ENCODE measurements at regions not wholly inside any gene's neighbourhood (a gene's known extent, or its start where the extent isn't known, plus 50 kb on each side); places are given as distances from the start of the nearest gene placed in this dataset.
"Not testable (repeated sequence)": the region's sequence is repeated elsewhere in the genome, so short reads cannot be mapped to it uniquely, and the experiment has no call there.

GRCh38 chr7:92976931-92977330 lies 140.6 kb upstream of the CDK6 start:
- ATAC-seq (no peak), DNase-seq (ENCODE audit: low spot score) (no peak)

- ATAC-seq (no peak), DNase-seq (ENCODE audit: low spot score) (no peak)
These were observed 137.6 kb upstream of the CDK6 start for GRCh38 chr7:92973974-92974373.

GRCh38 chr7:92973293-92973731 lies 136.9 kb upstream of the CDK6 start:
- ATAC-seq: no peak

GRCh38 chr7:92972441-92972840 lies 136.1 kb upstream of the CDK6 start:
- ATAC-seq: no peak
- DNase-seq (ENCODE audit: low spot score): no peak

More at GRCh38 chr7:92973293-92973731, 136.9 kb upstream of the CDK6 start:
- no peak for DNase-seq (ENCODE audit: low spot score)

GRCh38 chr7:92969061-92969460 lies 132.7 kb upstream of the CDK6 start:
- DNase-seq (ENCODE audit: low spot score) (no peak), ATAC-seq (no peak)

GRCh38 chr7:92968502-92968901 lies 132.1 kb upstream of the CDK6 start:
- no peak for DNase-seq (ENCODE audit: low spot score)
- no peak for ATAC-seq

- ATAC-seq (no peak), DNase-seq (ENCODE audit: low spot score) (no peak)
These were observed 130.9 kb upstream of the CDK6 start for GRCh38 chr7:92967238-92967637.

GRCh38 chr7:92964141-92964540 lies 127.8 kb upstream of the CDK6 start:
- ATAC-seq (no peak), DNase-seq (ENCODE audit: low spot score) (no peak)

GRCh38 chr7:92963566-92963965 lies 127.2 kb upstream of the CDK6 start:
- no peak for DNase-seq (ENCODE audit: low spot score)
- no peak for ATAC-seq

GRCh38 chr7:92961961-92962360 lies 125.6 kb upstream of the CDK6 start:
- DNase-seq (ENCODE audit: low spot score): no peak
- no peak for ATAC-seq

- ATAC-seq (no peak), DNase-seq (ENCODE audit: low spot score) (no peak)
These were observed 120.2 kb upstream of the CDK6 start for GRCh38 chr7:92956575-92956974.

GRCh38 chr7:92955081-92955480 lies 118.7 kb upstream of the CDK6 start:
- no peak for ATAC-seq

GRCh38 chr7:92953657-92954056 lies 117.3 kb upstream of the CDK6 start:
- no peak for DNase-seq (ENCODE audit: low spot score)
- ATAC-seq: no peak

More at GRCh38 chr7:92955081-92955480, 118.7 kb upstream of the CDK6 start:
- no peak for DNase-seq (ENCODE audit: low spot score)

- no peak for DNase-seq (ENCODE audit: low spot score)
These were observed 113.4 kb upstream of the CDK6 start for GRCh38 chr7:92949748-92950147.

GRCh38 chr7:92945840-92946239 lies 109.5 kb upstream of the CDK6 start:
- no peak for ATAC-seq
- DNase-seq (ENCODE audit: low spot score): no peak

More at GRCh38 chr7:92949748-92950147, 113.4 kb upstream of the CDK6 start:
- ATAC-seq: no peak

GRCh38 chr7:92944633-92945032 lies 108.3 kb upstream of the CDK6 start:
- ATAC-seq (no peak), DNase-seq (ENCODE audit: low spot score) (no peak)

GRCh38 chr7:92942706-92943105 lies 106.3 kb upstream of the CDK6 start:
- ATAC-seq; DNase-seq (ENCODE audit: low spot score): not testable (repeated sequence)

- ATAC-seq (no peak), DNase-seq (ENCODE audit: low spot score) (no peak)
These were observed 103.4 kb upstream of the CDK6 start for GRCh38 chr7:92939666-92940360.

- ATAC-seq: no peak
These were observed 97.7 kb upstream of the CDK6 start for GRCh38 chr7:92934096-92934495.

GRCh38 chr7:92932450-92932849 lies 96.1 kb upstream of the CDK6 start:
- DNase-seq (ENCODE audit: low spot score): no peak

More at GRCh38 chr7:92934096-92934495, 97.7 kb upstream of the CDK6 start:
- DNase-seq (ENCODE audit: low spot score): no peak

GRCh38 chr7:92930404-92930803 lies 94.0 kb upstream of the CDK6 start:
- ATAC-seq (no peak), DNase-seq (ENCODE audit: low spot score) (no peak)

More at GRCh38 chr7:92932450-92932849, 96.1 kb upstream of the CDK6 start:
- ATAC-seq: no peak

GRCh38 chr7:92926697-92927044 lies 90.3 kb upstream of the CDK6 start:
- no peak for ATAC-seq

More at GRCh38 chr7:92926697-92927044, 90.3 kb upstream of the CDK6 start:
- no peak for DNase-seq (ENCODE audit: low spot score)

Data from left lobe of liver (tissue), 2 donors.